ENCODE measurements at regions not wholly inside any gene's neighbourhood (a gene's known extent, or its start where the extent isn't known, plus 50 kb on each side); places are given as distances from the start of the nearest gene placed in this dataset.

DNA sequence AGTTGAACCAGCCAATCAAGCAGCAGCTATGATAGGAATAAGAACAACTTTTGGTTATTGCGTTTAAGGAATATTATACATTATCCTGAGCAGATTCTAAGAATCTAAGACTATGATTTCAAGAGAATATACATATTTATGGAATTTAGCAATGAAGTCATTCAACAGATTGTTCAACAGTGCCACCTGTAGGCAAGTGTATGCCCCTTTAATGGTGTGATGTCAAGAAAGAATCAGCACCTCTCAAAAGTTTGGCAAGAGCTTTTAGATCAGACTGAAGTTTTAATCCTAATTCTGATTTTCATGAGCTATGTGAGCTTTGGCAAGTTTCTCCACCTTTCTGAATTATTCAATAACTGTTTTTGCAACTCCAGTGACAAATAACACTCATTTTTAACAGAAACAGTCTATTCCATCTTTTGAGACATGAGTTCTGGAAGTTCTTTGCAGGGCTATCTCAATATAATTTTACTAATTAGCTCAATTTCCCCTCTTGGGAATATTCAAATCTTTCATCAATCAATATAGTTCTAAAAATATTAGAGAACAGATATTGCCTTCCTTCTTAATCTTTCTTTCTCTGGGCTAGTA is 474.3 kb upstream of the TOM1L1 start:
- no peaks in the 10 kb centered on the region for H3K4me1 ChIP-seq (ENCODE audit: insufficient read depth, low read length, poor library complexity, severe bottlenecking)
- ChIA-PET CTCF (ENCODE audit: unreplicated experiment) (no interaction called here), POLR2A (interaction anchor here (0.6 to 0.7 kb wide), 3 partner anchors 24 to 466 kb away, joined by 3 read pairs; no protein-coding TSS in a partner anchor)
- TF ChIP-seq CTCF (conservative IDR thresholded peaks at IDR 0.05; ENCODE audit: low read length) (peak; percentile 78), EZH2phosphoT487 (IDR thresholded peaks at IDR 0.05; ENCODE audit: borderline replicate concordance, low read depth, low read length) (no peak)
- no peaks in the 10 kb centered on the region for H3K9me2 ChIP-seq (ENCODE audit: insufficient read depth, low read length)
- H3K79me2 ChIP-seq (ENCODE audit: insufficient read depth, low read depth, low read length): no peaks in the 10 kb centered on the region
- H3K4me3 ChIP-seq (ENCODE audit: low read depth, low read length, poor library complexity, severe bottlenecking): no peak overlapping the region
- intact Hi-C loops (cut with micrococcal nuclease; ENCODE audit: unreplicated experiment): no loop called here
- H3K4me2 ChIP-seq (ENCODE audit: low read length): no peak overlapping the region
- peak; percentile 25 for DNase-seq (ENCODE audit: low spot score)
- no peaks in the 10 kb centered on the region for H4K20me1 ChIP-seq (ENCODE audit: insufficient read depth, low read length)
- H3K36me3 ChIP-seq (ENCODE audit: insufficient read depth, low read length): no peaks in the 10 kb centered on the region
- no peak overlapping the region for H2AFZ ChIP-seq (ENCODE audit: low read length)
- H3K27ac ChIP-seq (ENCODE audit: low read depth, low read length, poor library complexity, severe bottlenecking): no peak overlapping the region
- BruUV-seq (replicated peaks): no TSS peak
- no peaks in the 10 kb centered on the region for H3K9me3 ChIP-seq (ENCODE audit: low read length)

DNA sequence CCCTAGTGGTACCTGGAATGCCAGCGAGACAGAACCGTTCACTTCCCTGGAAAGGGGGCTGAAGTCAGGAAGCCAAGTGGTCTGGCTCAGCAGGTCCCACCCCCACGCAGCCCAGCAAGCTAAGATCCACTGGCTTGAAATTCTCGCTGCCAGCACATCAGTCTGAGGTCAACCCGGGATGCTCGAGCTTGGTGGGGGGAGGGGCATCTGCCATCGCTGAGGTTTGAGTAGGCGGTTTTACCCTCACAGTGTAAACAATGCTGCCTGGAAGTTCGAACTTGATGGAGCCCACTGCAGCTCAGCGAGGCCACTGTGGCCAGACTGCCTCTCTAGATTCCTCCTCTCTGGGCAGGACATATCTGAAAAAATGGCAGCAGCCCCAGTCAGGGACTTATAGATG is 464.7 kb upstream of the TOM1L1 start:
- POLR2A ChIA-PET: no interaction called here
- Histone ChIP-seq H3K4me3 (ENCODE audit: low read depth, low read length, poor library complexity, severe bottlenecking) (no peak overlapping the region), H3K79me2 (ENCODE audit: insufficient read depth, low read depth, low read length) (no peaks in the 10 kb centered on the region), H3K27ac (ENCODE audit: low read depth, low read length, poor library complexity, severe bottlenecking) (no peak overlapping the region), H3K36me3 (ENCODE audit: insufficient read depth, low read length) (no peaks in the 10 kb centered on the region), H4K20me1 (ENCODE audit: insufficient read depth, low read length) (no peaks in the 10 kb centered on the region), H3K9me2 (ENCODE audit: insufficient read depth, low read length) (no peaks in the 10 kb centered on the region), H2AFZ (ENCODE audit: low read length) (no peak overlapping the region), H3K9me3 (ENCODE audit: low read length) (no peaks in the 10 kb centered on the region), H3K4me2 (ENCODE audit: low read length) (no peak overlapping the region), H3K4me1 (ENCODE audit: insufficient read depth, low read length, poor library complexity, severe bottlenecking) (no peaks in the 10 kb centered on the region)
- DNase-seq (ENCODE audit: low spot score): no peak
- CTCF ChIA-PET (ENCODE audit: unreplicated experiment): no interaction called here
- TF ChIP-seq EZH2phosphoT487 (IDR thresholded peaks at IDR 0.05; ENCODE audit: borderline replicate concordance, low read depth, low read length) (no peak), CTCF (conservative IDR thresholded peaks at IDR 0.05; ENCODE audit: low read length) (no peak)
- intact Hi-C loops (cut with micrococcal nuclease; ENCODE audit: unreplicated experiment): no loop called here
- BruUV-seq (replicated peaks): no TSS peak

- no peaks in the 10 kb centered on the region for H3K79me2 ChIP-seq (ENCODE audit: insufficient read depth, low read depth, low read length)
- H3K9me3 ChIP-seq (ENCODE audit: low read length): no peaks in the 10 kb centered on the region
- H3K27ac ChIP-seq (ENCODE audit: low read depth, low read length, poor library complexity, severe bottlenecking): no peak overlapping the region
- intact Hi-C loops (cut with micrococcal nuclease; ENCODE audit: unreplicated experiment): no loop called here
- no peaks in the 10 kb centered on the region for H4K20me1 ChIP-seq (ENCODE audit: insufficient read depth, low read length)
- no peak for TF ChIP-seq EZH2phosphoT487 (IDR thresholded peaks at IDR 0.05; ENCODE audit: borderline replicate concordance, low read depth, low read length)
- no peak for TF ChIP-seq CTCF (conservative IDR thresholded peaks at IDR 0.05; ENCODE audit: low read length)
- no peaks in the 10 kb centered on the region for H3K4me1 ChIP-seq (ENCODE audit: insufficient read depth, low read length, poor library complexity, severe bottlenecking)
- BruUV-seq (replicated peaks): no TSS peak
- CTCF ChIA-PET (ENCODE audit: unreplicated experiment): no interaction called here
- H3K36me3 ChIP-seq (ENCODE audit: insufficient read depth, low read length): no peaks in the 10 kb centered on the region
- DNase-seq (ENCODE audit: low spot score): no peak
- no peak overlapping the region for H3K4me3 ChIP-seq (ENCODE audit: low read depth, low read length, poor library complexity, severe bottlenecking)
- no peaks in the 10 kb centered on the region for H3K9me2 ChIP-seq (ENCODE audit: insufficient read depth, low read length)
- POLR2A ChIA-PET: no interaction called here
- H3K4me2 ChIP-seq (ENCODE audit: low read length): no peak overlapping the region
- no peak overlapping the region for H2AFZ ChIP-seq (ENCODE audit: low read length)
These were observed 460.8 kb upstream of the TOM1L1 start for GRCh38 chr17:54439816-54440215.
